ENCODE measurements at regions not wholly inside any gene's neighbourhood (a gene's known extent, or its start where the extent isn't known, plus 50 kb on each side); places are given as distances from the start of the nearest gene placed in this dataset.

DNA sequence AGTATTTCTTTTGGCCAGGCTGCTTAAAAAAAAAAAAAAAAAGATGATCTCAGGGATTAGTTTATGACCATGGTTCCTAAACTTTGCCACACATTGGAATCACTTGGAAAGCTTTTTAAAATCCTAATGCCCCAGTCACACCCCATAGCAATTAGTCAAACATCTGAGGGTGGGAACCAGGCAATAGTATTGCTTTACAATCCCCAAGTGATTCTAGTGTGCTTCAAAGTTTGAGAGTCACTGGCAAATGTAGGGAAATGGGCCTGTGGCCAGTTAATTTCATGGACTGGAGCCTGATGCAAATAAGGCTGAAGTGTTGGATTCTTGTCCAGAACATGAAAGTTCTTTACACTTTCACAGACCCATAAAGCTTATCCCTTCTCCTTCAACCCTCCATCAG lies 374.6 kb upstream of the ESRRG start:
- TF ChIP-seq, protein P1, sequence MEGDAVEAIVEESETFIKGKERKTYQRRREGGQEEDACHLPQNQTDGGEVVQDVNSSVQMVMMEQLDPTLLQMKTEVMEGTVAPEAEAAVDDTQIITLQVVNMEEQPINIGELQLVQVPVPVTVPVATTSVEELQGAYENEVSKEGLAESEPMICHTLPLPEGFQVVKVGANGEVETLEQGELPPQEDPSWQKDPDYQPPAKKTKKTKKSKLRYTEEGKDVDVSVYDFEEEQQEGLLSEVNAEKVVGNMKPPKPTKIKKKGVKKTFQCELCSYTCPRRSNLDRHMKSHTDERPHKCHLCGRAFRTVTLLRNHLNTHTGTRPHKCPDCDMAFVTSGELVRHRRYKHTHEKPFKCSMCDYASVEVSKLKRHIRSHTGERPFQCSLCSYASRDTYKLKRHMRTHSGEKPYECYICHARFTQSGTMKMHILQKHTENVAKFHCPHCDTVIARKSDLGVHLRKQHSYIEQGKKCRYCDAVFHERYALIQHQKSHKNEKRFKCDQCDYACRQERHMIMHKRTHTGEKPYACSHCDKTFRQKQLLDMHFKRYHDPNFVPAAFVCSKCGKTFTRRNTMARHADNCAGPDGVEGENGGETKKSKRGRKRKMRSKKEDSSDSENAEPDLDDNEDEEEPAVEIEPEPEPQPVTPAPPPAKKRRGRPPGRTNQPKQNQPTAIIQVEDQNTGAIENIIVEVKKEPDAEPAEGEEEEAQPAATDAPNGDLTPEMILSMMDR (IDR thresholded peaks at IDR 0.05) = no peak
- no peak for DNase-seq (ENCODE audit: low spot score)
- no peak overlapping the region for H3K4me3 ChIP-seq
- no peak overlapping the region for H3K27ac ChIP-seq

DNA sequence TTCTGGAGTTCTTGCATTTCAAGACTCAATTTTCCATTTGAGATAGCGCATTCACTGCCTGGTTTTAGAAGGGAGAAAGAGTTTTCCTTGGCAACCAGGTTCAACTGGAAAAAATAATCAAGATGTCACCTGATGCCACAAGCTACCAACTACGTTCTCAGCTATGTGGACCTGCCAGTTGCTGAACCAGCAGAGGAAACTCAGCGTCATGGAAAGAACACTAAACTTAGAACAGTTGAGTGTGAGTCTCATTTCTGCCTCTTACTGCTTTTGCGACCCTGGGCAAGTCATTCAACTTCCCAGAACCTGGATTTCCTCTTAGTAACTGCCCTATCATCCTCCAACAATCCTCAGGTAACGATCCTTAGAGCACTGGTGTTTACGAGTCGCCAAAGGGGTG lies 373.0 kb upstream of the ESRRG start:
- no peak for DNase-seq (ENCODE audit: low spot score)
- no peak overlapping the region for H3K4me3 ChIP-seq
- no peak overlapping the region for H3K27ac ChIP-seq
- TF ChIP-seq, protein P1 (IDR thresholded peaks at IDR 0.05) = no peak

DNA sequence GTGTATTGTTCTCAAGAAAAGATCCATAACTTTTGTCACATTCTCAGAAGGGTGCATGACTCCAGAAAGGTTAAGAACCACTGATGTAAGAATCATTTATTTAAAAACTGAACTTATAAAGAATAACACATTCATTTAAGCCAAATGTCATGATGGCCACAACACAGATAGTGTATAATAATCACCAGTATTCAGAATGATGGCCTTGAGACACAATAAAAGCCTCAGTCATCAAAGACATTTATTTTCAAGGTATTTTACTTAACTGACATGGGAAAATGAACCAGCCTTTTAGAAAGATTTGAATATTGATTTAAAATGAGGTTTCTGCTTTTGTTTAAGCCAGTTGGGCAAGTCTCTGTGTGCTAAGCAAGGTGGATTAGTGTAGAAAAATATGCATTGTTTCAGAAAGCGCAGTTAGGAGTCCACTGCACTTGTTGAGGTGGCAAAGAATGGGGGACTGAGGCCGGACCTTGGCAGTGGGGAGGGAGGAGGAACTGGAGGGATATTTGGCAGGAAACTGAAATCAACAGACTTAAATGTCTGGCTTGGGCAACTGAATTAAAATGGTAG lies 371.9 kb upstream of the ESRRG start:
- no peak for DNase-seq (ENCODE audit: low spot score)
- no peak overlapping the region for H3K27ac ChIP-seq
- TF ChIP-seq, protein P1 (IDR thresholded peaks at IDR 0.05) = no peak

DNA sequence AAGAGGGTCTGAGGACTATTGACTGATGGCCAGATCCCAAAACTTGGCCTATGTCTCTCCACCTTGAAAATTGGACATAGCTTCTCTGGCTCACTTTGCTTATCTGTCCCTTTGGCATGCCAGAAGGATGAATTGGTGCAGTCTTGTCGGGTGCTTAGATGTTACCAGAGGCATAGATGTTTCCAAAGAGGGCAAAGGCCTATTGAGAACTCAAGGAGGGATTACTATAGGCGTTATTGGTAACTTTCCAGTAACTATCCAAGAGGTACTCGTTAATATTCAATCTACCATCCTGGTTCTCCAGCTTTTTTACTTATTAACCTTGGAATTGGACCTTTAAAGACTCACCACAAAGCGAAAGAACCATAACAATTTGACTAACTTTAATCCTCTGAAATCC lies 368.3 kb upstream of the ESRRG start:
- no peak for DNase-seq (ENCODE audit: low spot score)
- Histone ChIP-seq H3K27ac (no peak overlapping the region), H3K4me3 (no peak overlapping the region)
- TF ChIP-seq, protein P1 (IDR thresholded peaks at IDR 0.05) = no peak

More for the DNA sequence above, 371.9 kb upstream of the ESRRG start:
- no peak overlapping the region for H3K4me3 ChIP-seq

DNA sequence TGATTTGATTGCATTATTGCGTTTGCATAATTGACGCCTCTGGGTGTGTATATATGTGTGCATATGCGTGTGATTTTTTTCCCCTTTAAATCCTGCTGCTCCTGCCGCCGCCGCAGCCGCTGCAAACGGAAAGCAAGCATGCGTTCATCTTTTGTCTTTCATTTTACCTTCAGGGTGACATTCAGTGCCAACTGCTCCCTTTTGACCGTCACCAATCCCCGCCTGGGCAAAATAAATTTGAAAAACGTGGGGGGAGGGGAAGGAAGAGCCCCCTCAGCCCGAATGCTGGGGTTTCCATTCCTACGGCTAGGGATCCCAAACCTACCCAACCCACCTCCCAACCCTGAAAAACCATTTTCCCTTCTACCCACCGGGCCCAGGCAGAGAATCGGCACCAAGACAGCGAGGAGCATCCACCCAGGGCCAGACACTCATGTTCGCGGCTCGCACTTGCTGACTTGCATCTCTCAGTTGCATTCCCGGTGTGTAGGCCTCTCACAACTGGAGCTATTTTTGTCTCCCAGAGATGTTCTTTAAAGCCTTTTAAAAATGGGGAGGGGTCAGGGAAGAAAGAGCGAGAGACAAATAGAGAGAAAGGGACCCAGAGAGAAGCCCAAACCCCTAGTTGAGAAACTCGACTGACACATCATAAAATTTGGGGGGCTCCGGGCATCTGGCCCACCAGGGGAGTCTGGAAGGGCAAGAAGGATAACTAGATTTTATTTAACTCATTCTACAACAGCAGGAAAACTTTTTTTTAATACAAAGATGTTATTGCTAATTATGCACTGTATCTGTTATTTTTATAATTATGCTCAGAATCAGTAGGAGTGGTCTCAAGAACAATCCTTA lies 367.1 kb upstream of the ESRRG start:
- TF ChIP-seq, protein P1 (IDR thresholded peaks at IDR 0.05) = no peak
- DNase-seq (ENCODE audit: low spot score) = no peak
- Histone ChIP-seq H3K4me3 (peak overlapping the region; percentile 84), H3K27ac (no peak overlapping the region)

DNA sequence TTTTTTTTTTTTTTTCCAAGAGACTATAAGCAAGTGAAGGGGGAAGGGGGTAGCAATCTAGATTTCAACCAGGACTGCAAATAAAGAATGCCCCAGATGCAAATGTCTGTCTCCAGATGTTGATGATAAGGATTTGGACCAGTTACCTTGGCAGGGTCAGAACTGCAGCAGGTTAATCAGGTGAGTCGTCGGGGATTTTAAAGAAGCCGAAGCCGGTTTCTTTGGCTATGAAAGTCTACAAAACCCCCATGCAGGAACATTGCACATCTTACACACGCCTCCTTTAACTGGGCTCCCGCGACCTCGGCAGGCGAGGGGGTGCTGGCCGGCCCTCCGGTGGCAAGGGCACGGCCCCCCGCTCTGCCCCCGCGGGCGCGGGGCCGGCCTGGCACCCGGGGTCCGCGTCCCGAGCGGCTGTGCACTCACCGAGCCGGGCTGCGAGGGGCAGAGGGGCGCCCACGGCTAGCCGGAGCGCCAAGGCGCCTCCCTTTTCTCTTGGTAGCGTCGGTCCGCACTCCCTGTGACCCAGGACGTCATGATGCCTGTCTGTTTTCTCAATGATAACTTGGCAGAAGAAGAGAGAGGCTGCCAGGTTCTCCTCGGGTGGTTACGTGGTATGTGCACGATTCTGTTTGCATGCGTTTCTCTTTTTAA lies 366.3 kb upstream of the ESRRG start:
- DNase-seq (ENCODE audit: low spot score) = no peak
- TF ChIP-seq, protein P1 (IDR thresholded peaks at IDR 0.05) = no peak
- peak overlapping the region in 1 of 2 donors; percentile 62 for H3K27ac ChIP-seq
- H3K4me3 ChIP-seq = peak overlapping the region; percentile 84
